H1 (cell line): ENCODE measurements at regions not wholly inside any gene's neighbourhood (a gene's known extent, or its start where the extent isn't known, plus 50 kb on each side); places are given as distances from the start of the nearest gene placed in this dataset.

ENCODE experiments used
- CTCF ChIA-PET: fragments of 300-600 bp; sonication (Branson Sonifier 250); formaldehyde crosslinking; loops from one replicate; lab custom pipeline; 2021; ENCODE audit not compliant: partially characterized antibody; lab: Charles Lee
- POLR2A ChIA-PET: fragments of 300-600 bp; sonication (Branson Sonifier 250); formaldehyde crosslinking; loops from one replicate; lab custom pipeline; 2021; ENCODE audit warnings: inconsistent platforms; ENCODE audit not compliant: partially characterized antibody; lab: Charles Lee
- DNase-seq, 2 experiments: peaks; one replicate each; pipeline versions ENCODE4 v3.0.0 to v3.0.0-alpha.2; 2010 to 2022; ENCODE audit warnings: low spot score in 2 of 2, low read depth in 1 of 2, mixed read lengths in 1 of 2
- FAIRE-seq: peaks from 2 replicates; lab custom pipeline; 2011; peaks lifted over from hg19 to GRCh38; lab: Jason Lieb, UNC
- H2AFZ ChIP-seq: 2 replicates; pipeline ENCODE4 v1.8.1; 2012; ENCODE audit warnings: low read length, inconsistent platforms
- H2AK5ac ChIP-seq: 2 replicates; pipeline ENCODE4 v1.6.1; 2013; ENCODE audit warnings: low read depth, low read length
- H2BK120ac ChIP-seq: replicated peaks from 2 replicates; pipeline ENCODE3; 2013; ENCODE audit warnings: low read depth, low read length, inconsistent platforms
- H2BK12ac ChIP-seq: 2 replicates; pipeline ENCODE4 v1.6.1; 2013; ENCODE audit warnings: low read depth, low read length
- H2BK15ac ChIP-seq: 2 replicates; pipeline ENCODE4 v1.6.1; 2013; ENCODE audit warnings: low read length
- H2BK20ac ChIP-seq: 2 replicates; pipeline ENCODE4 v1.6.1; 2013; ENCODE audit warnings: low read length
- H2BK5ac ChIP-seq: 2 replicates; pipeline ENCODE4 v1.6.1; 2013; ENCODE audit warnings: low read depth, low read length
- H3K14ac ChIP-seq: 2 replicates; pipeline ENCODE4 v1.6.1; 2013; ENCODE audit warnings: inconsistent platforms; ENCODE audit not compliant: insufficient read length
- H3K18ac ChIP-seq: 2 replicates; pipeline ENCODE4 v1.6.1; 2013; ENCODE audit warnings: low read length; ENCODE audit errors: extremely low read depth
- H3K23ac ChIP-seq: 2 replicates; pipeline ENCODE4 v1.6.1; 2013; ENCODE audit warnings: inconsistent platforms; ENCODE audit not compliant: insufficient read length
- H3K23me2 ChIP-seq: 2 replicates; pipeline ENCODE4 v1.6.1; 2013; ENCODE audit warnings: low read depth, low read length
- H3K27ac ChIP-seq: 2 replicates; pipeline ENCODE4 v1.6.1; 2011; ENCODE audit warnings: low read depth, low read length, inconsistent platforms
- H3K27me3 ChIP-seq, 4 experiments: replicated peaks in 1 of 4; 1 replicate in 1 of 4; 2 replicates in 3 of 4; pipeline versions ENCODE4 v1.6.1 to v1.8.1; 2011 to 2013; ENCODE audit warnings: low read length in 3 of 4, mild to moderate bottlenecking in 3 of 4, inconsistent platforms in 2 of 4, mixed read lengths in 2 of 4, moderate library complexity in 1 of 4; ENCODE audit not compliant: control insufficient read depth in 3 of 4, insufficient read depth in 3 of 4; ENCODE audit errors: extremely low read depth in 1 of 4
- H3K36me3 ChIP-seq, 4 experiments: 2 replicates each; pipeline versions ENCODE4 v1.6.1 to v1.8.1; 2011 to 2013; ENCODE audit warnings: mild to moderate bottlenecking in 4 of 4, low read length in 3 of 4, moderate library complexity in 2 of 4, control low read depth in 1 of 4, inconsistent platforms in 1 of 4; ENCODE audit not compliant: insufficient read depth in 4 of 4, control insufficient read depth in 2 of 4
- H3K4ac ChIP-seq: replicated peaks from 2 replicates; pipeline ENCODE3; 2013; ENCODE audit warnings: low read length, low read depth, mixed read lengths, inconsistent platforms; ENCODE audit not compliant: insufficient read length
- H3K4me1 ChIP-seq, 4 experiments: replicated peaks in 1 of 4; 1 replicate in 1 of 4; 2 replicates in 3 of 4; pipeline versions ENCODE4 v1.6.1 to v1.8.1; 2011 to 2013; ENCODE audit warnings: low read length in 3 of 4, inconsistent platforms in 2 of 4, mixed read lengths in 1 of 4; ENCODE audit not compliant: insufficient read depth in 4 of 4, control insufficient read depth in 3 of 4
- H3K4me2 ChIP-seq, 2 experiments: 2 replicates each; pipeline versions ENCODE4 v1.6.1 to v1.8.1; 2011 to 2013; ENCODE audit warnings: low read depth in 2 of 2, low read length in 2 of 2, control low read depth in 1 of 2, inconsistent platforms in 1 of 2, mild to moderate bottlenecking in 1 of 2; ENCODE audit not compliant: insufficient read depth in 1 of 2
- H3K4me3 ChIP-seq, 4 experiments: fragments of 200-600, 300-600 bp in 1 of 4; sonication (generic), shearing (Covaris generic), sonication (Bioruptor Twin) in 1 of 4; 2 replicates each; pipeline versions ENCODE4 v1.5.1 to v1.8.1; 2011 to 2016; ENCODE audit warnings: low read length in 4 of 4, low read depth in 3 of 4, control low read depth in 2 of 4, inconsistent platforms in 2 of 4, mild to moderate bottlenecking in 2 of 4, mixed read lengths in 1 of 4, moderate library complexity in 1 of 4; ENCODE audit not compliant: insufficient read depth in 2 of 4; ENCODE audit errors: extremely low read depth in 1 of 4
- H3K56ac ChIP-seq: replicated peaks from 2 replicates; pipeline ENCODE3; 2013; ENCODE audit warnings: low read depth, mild to moderate bottlenecking, mixed read lengths, low read length, inconsistent platforms; ENCODE audit not compliant: insufficient read length
- H3K79me1 ChIP-seq: 2 replicates; pipeline ENCODE4 v1.6.1; 2013; ENCODE audit warnings: low read depth, low read length, control low read depth
- H3K79me2 ChIP-seq, 2 experiments: 2 replicates each; pipeline versions ENCODE4 v1.6.1 to v1.8.1; 2012 to 2013; ENCODE audit warnings: low read length in 2 of 2, mild to moderate bottlenecking in 2 of 2, inconsistent platforms in 1 of 2; ENCODE audit not compliant: insufficient read depth in 2 of 2, control insufficient read depth in 1 of 2
- H3K9ac ChIP-seq, 4 experiments: replicated peaks in 1 of 4; 1 replicate in 1 of 4; 2 replicates in 3 of 4; pipeline versions ENCODE4 v1.6.1 to v1.8.1; 2011 to 2013; ENCODE audit warnings: low read depth in 3 of 4, low read length in 3 of 4, control low read depth in 2 of 4, mild to moderate bottlenecking in 2 of 4, moderate library complexity in 2 of 4, inconsistent platforms in 1 of 4; ENCODE audit errors: extremely low read depth in 1 of 4
- H3K9me3 ChIP-seq, 2 experiments: 2 replicates each; pipeline versions ENCODE4 v1.6.1 to v1.8.1; 2012 to 2013; ENCODE audit warnings: mild to moderate bottlenecking in 2 of 2, moderate library complexity in 2 of 2, control low read depth in 1 of 2, inconsistent platforms in 1 of 2, low read depth in 1 of 2, low read length in 1 of 2, mixed read lengths in 1 of 2; ENCODE audit not compliant: insufficient read depth in 2 of 2
- H4K20me1 ChIP-seq, 2 experiments: replicated peaks in 1 of 2; 2 replicates each; pipeline versions ENCODE3 to v1.8.1; 2011 to 2013; ENCODE audit warnings: inconsistent platforms in 2 of 2, low read length in 2 of 2, mild to moderate bottlenecking in 1 of 2; ENCODE audit not compliant: insufficient read depth in 2 of 2, control insufficient read depth in 1 of 2
- H4K5ac ChIP-seq: 2 replicates; pipeline ENCODE4 v1.6.1; 2013; ENCODE audit warnings: low read length, low read depth, mixed read lengths, inconsistent platforms; ENCODE audit not compliant: insufficient read length
- H4K8ac ChIP-seq: 2 replicates; pipeline ENCODE4 v1.8.0; 2013; ENCODE audit warnings: mild to moderate bottlenecking, moderate library complexity, low read length, inconsistent platforms; ENCODE audit not compliant: insufficient read depth; ENCODE audit errors: extremely low read depth
- H4K91ac ChIP-seq: replicated peaks from 2 replicates; pipeline ENCODE3; 2013; ENCODE audit warnings: low read length, mixed read lengths, inconsistent platforms; ENCODE audit not compliant: insufficient read length
- ATF2 ChIP-seq: IDR thresholded peaks from 2 replicates; pipeline ENCODE4 v1.6.1; 2012; ENCODE audit warnings: low read length, inconsistent platforms
- BRCA1 ChIP-seq: IDR thresholded peaks from 2 replicates; pipeline ENCODE4 v1.6.1; 2012; ENCODE audit warnings: low read depth, low read length, improper control_type of control experiment
- CEBPB ChIP-seq: IDR thresholded peaks from 2 replicates; pipeline ENCODE4 v1.6.1; 2012; ENCODE audit warnings: low read depth, low read length
- CHD2 ChIP-seq: IDR thresholded peaks from 2 replicates; pipeline ENCODE4 v1.6.1; 2012; ENCODE audit warnings: low read length, improper control_type of control experiment
- EZH2 ChIP-seq: fragments of 200-600 bp; sonication (generic); IDR thresholded peaks from 2 replicates; pipeline ENCODE4 v1.7.1; 2012; ENCODE audit warnings: low read depth, mild to moderate bottlenecking, moderate library complexity, low read length, inconsistent platforms; ENCODE audit not compliant: severe bottlenecking
- KDM1A ChIP-seq: fragments of 200-600, 300-600 bp; sonication (generic); IDR thresholded peaks from 2 replicates; pipeline ENCODE4 v1.7.1; 2016; ENCODE audit warnings: mild to moderate bottlenecking, low read length, borderline replicate concordance
- NANOG ChIP-seq: IDR thresholded peaks from 2 replicates; pipeline ENCODE4 v1.6.1; 2011; ENCODE audit warnings: low read length, low read depth, mild to moderate bottlenecking, inconsistent platforms; ENCODE audit not compliant: insufficient read depth, poor library complexity, severe bottlenecking
- POLR2AphosphoS5 ChIP-seq: IDR thresholded peaks from 2 replicates; pipeline ENCODE4 v1.6.1; 2011; ENCODE audit warnings: low read depth, low read length
- SP4 ChIP-seq: IDR thresholded peaks from 2 replicates; pipeline ENCODE4 v1.6.1; 2012; ENCODE audit warnings: low read length, inconsistent platforms
- TBP ChIP-seq: IDR thresholded peaks from 2 replicates; pipeline ENCODE4 v1.6.1; 2011; ENCODE audit warnings: low read depth, low read length, improper control_type of control experiment
- ZNF274 ChIP-seq: IDR thresholded peaks from 2 replicates; pipeline ENCODE4 v1.7.0; 2012; ENCODE audit warnings: low read length, borderline replicate concordance; ENCODE audit errors: extremely low read depth
- WGBS, 2 experiments: shearing (Covaris generic) in 1 of 2; methylation state at CpG; one replicate each; pipeline versions ENCODE4 v1.1.6 to v1.1.7; 2013 to 2015; ENCODE audit warnings: low lambda C conversion rate in 2 of 2, mixed read lengths in 2 of 2, inconsistent platforms in 1 of 2, low coverage in 1 of 2, missing lambda C conversion rate in 1 of 2; ENCODE audit not compliant: insufficient replicate concordance in 2 of 2, insufficient coverage in 1 of 2, insufficient read length in 1 of 2; ENCODE audit errors: extremely low coverage in 1 of 2, missing lambda C conversion rate in 1 of 2; 5-methylcytosine and 5-hydroxymethylcytosine counted together

- H3K4me2 ChIP-seq, result no peak overlapping the region
Observed at GRCh38 chr14:71692496-71692895, 239.7 kb upstream of the RGS6 start.

More at GRCh38 chr14:71692496-71692895, 239.7 kb upstream of the RGS6 start:
- no peak overlapping the region for H3K4me3 ChIP-seq
- H3K79me2 ChIP-seq, result no peaks in the 10 kb centered on the region
- H3K56ac ChIP-seq, result no peak overlapping the region
- 84% methylated on average over 4 of the region's 4 CpGs; no CpG with 5 or more reads in 1 of the 2 experiments for WGBS, 2 experiments
- ChIA-PET POLR2A (no interaction called here), CTCF (interaction anchor here (0.6 to 1.5 kb wide), 3 partner anchors 28 to 797 kb away, joined by 3 to 4 read pairs (median 3); no protein-coding TSS in a partner anchor)
- TF ChIP-seq TBP, result no peak
- no peak for TF ChIP-seq POLR2AphosphoS5
- TF ChIP-seq EZH2, result no peak
- TF ChIP-seq ZNF274, result no peak
- TF ChIP-seq CEBPB, result no peak
- TF ChIP-seq ATF2, result no peak
- TF ChIP-seq KDM1A, result no peak
- no peak for TF ChIP-seq SP4
- no peak for TF ChIP-seq CHD2
- TF ChIP-seq BRCA1, result no peak
- TF ChIP-seq NANOG, result no peak
- no peak overlapping the region for H3K18ac ChIP-seq
- no peak overlapping the region for H4K5ac ChIP-seq
- H3K23me2 ChIP-seq, result no peaks in the 10 kb centered on the region
- H4K91ac ChIP-seq, result no peak overlapping the region
- H3K27me3 ChIP-seq, result no peaks in the 10 kb centered on the region
- H2BK12ac ChIP-seq, result no peak overlapping the region
- H2BK5ac ChIP-seq, result no peak overlapping the region
- no peak overlapping the region for H3K27ac ChIP-seq
- FAIRE-seq (no peak), DNase-seq (no peak)
- H3K4ac ChIP-seq, result no peak overlapping the region
- peaks cover 0 to 2% (median 0%) of the 10 kb centered on the region in 4 experiments; a peak in 1 of 7 replicates for H3K4me1 ChIP-seq
- H2BK15ac ChIP-seq, result no peak overlapping the region
- H3K14ac ChIP-seq, result no peak overlapping the region
- no peak overlapping the region for H3K23ac ChIP-seq
- no peak overlapping the region for H3K9ac ChIP-seq
- no peak overlapping the region for H2BK120ac ChIP-seq
- H2AFZ ChIP-seq, result no peak overlapping the region
- no peak overlapping the region for H2BK20ac ChIP-seq
- H4K20me1 ChIP-seq, result no peaks in the 10 kb centered on the region
- H3K36me3 ChIP-seq, result peaks cover 0 to 5% (median 0%) of the 10 kb centered on the region in 4 experiments; a peak in 5 of 8 replicates
- no peak overlapping the region for H4K8ac ChIP-seq
- no peaks in the 10 kb centered on the region for H3K9me3 ChIP-seq
- H2AK5ac ChIP-seq, result no peak overlapping the region
- H3K79me1 ChIP-seq, result no peaks in the 10 kb centered on the region
